ENCODE measurements at regions not wholly inside any gene's neighbourhood (a gene's known extent, or its start where the extent isn't known, plus 50 kb on each side); places are given as distances from the start of the nearest gene placed in this dataset.

- Mint-ChIP-seq H3K36me3 (ENCODE audit: insufficient read depth) (no peaks in the 10 kb centered on the region), H3K27ac (no peak overlapping the region), H3K9me3 (ENCODE audit: low read depth) (no peaks in the 10 kb centered on the region), H3K4me1 (ENCODE audit: low read depth) (no peaks in the 10 kb centered on the region), H3K4me3 (ENCODE audit: low read depth) (no peak overlapping the region), H3K27me3 (no peaks in the 10 kb centered on the region)
- DNase-seq (ENCODE audit: low spot score, unreplicated experiment) = no peak
- TF ChIP-seq CTCF (IDR thresholded peaks at IDR 0.05; ENCODE audit: unreplicated experiment) = no peak
Measured at GRCh38 chr5:74371621-74372020, 268.9 kb downstream of the ENC1 start.

GRCh38 chr5:74370168-74370567, 270.4 kb downstream of the ENC1 start:
- Mint-ChIP-seq H3K4me3 (ENCODE audit: low read depth) (no peak overlapping the region), H3K36me3 (ENCODE audit: insufficient read depth) (no peaks in the 10 kb centered on the region), H3K4me1 (ENCODE audit: low read depth) (no peaks in the 10 kb centered on the region), H3K9me3 (ENCODE audit: low read depth) (peaks cover 3% of the 10 kb centered on the region), H3K27me3 (no peaks in the 10 kb centered on the region), H3K27ac (no peak overlapping the region)
- no peak for DNase-seq (ENCODE audit: low spot score, unreplicated experiment)
- no peak for TF ChIP-seq CTCF (IDR thresholded peaks at IDR 0.05; ENCODE audit: unreplicated experiment)

- no peaks in the 10 kb centered on the region for H3K36me3 Mint-ChIP-seq (ENCODE audit: insufficient read depth)
- H3K27ac Mint-ChIP-seq = no peak overlapping the region
- peaks cover 3% of the 10 kb centered on the region for H3K9me3 Mint-ChIP-seq (ENCODE audit: low read depth)
- H3K27me3 Mint-ChIP-seq = peaks cover under 1% of the 10 kb centered on the region
- no peak for TF ChIP-seq CTCF (IDR thresholded peaks at IDR 0.05; ENCODE audit: unreplicated experiment)
- no peak for DNase-seq (ENCODE audit: low spot score, unreplicated experiment)
- H3K4me1 Mint-ChIP-seq (ENCODE audit: low read depth) = no peaks in the 10 kb centered on the region
- H3K4me3 Mint-ChIP-seq (ENCODE audit: low read depth) = no peak overlapping the region
Measured at GRCh38 chr5:74369173-74369572, 271.4 kb downstream of the ENC1 start.

GRCh38 chr5:74367934-74368333, 272.6 kb downstream of the ENC1 start:
- no peaks in the 10 kb centered on the region for H3K4me1 Mint-ChIP-seq (ENCODE audit: low read depth)
- H3K9me3 Mint-ChIP-seq (ENCODE audit: low read depth) = peaks cover 3% of the 10 kb centered on the region
- H3K4me3 Mint-ChIP-seq (ENCODE audit: low read depth) = no peak overlapping the region
- no peaks in the 10 kb centered on the region for H3K36me3 Mint-ChIP-seq (ENCODE audit: insufficient read depth)
- H3K27ac Mint-ChIP-seq = no peak overlapping the region
- TF ChIP-seq CTCF (IDR thresholded peaks at IDR 0.05; ENCODE audit: unreplicated experiment) = no peak
- no peak for DNase-seq (ENCODE audit: low spot score, unreplicated experiment)
- peaks cover 6% of the 10 kb centered on the region for H3K27me3 Mint-ChIP-seq

- Mint-ChIP-seq H3K36me3 (ENCODE audit: insufficient read depth) (no peaks in the 10 kb centered on the region), H3K27me3 (peaks cover 6% of the 10 kb centered on the region), H3K9me3 (ENCODE audit: low read depth) (peaks cover 3% of the 10 kb centered on the region), H3K4me1 (ENCODE audit: low read depth) (no peaks in the 10 kb centered on the region), H3K27ac (no peak overlapping the region), H3K4me3 (ENCODE audit: low read depth) (no peak overlapping the region)
- no peak for TF ChIP-seq CTCF (IDR thresholded peaks at IDR 0.05; ENCODE audit: unreplicated experiment)
- DNase-seq (ENCODE audit: low spot score, unreplicated experiment) = no peak
Measured at GRCh38 chr5:74367241-74367733, 273.2 kb downstream of the ENC1 start.
